GM23248 (cell line): ENCODE measurements at regions not wholly inside any gene's neighbourhood (a gene's known extent, or its start where the extent isn't known, plus 50 kb on each side); places are given as distances from the start of the nearest gene placed in this dataset.

Source experiments
- EZH2 ChIP-seq: fragments of 200-600 bp; sonication (generic); IDR thresholded peaks from 2 replicates; pipeline ENCODE4 v1.6.1; 2018; ENCODE audit warnings: antibody characterized with exemption, mild to moderate bottlenecking; ENCODE audit not compliant: insufficient read depth, poor library complexity, severe bottlenecking
- EZH2phosphoT487 ChIP-seq: fragments of 200-600 bp; sonication (generic); IDR thresholded peaks from 2 replicates; pipeline ENCODE4 v1.6.1; 2018; ENCODE audit warnings: antibody characterized with exemption, moderate library complexity, mild to moderate bottlenecking, low read depth; ENCODE audit not compliant: insufficient read depth

DNA sequence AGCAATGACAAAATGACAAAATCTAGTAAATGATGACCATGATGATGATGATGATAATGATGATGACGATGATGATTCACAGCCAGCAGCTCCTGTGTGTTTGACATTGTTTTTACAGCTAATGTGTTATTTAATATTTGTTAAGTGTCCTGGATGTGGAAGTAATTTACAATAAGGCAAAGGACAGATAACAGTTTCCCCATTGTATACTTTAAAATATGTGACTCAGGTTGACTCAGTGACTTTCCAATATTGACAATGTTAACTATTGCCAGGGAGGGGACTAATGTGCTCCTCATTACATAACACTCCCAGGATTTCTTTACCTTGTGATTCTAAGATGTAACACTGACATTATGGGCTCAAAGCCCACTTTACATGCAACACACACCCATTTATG, 602.2 kb downstream of the FBXO15 start:
- TF ChIP-seq EZH2 (no peak), EZH2phosphoT487 (no peak)
